ENCODE measurements at regions not wholly inside any gene's neighbourhood (a gene's known extent, or its start where the extent isn't known, plus 50 kb on each side); places are given as distances from the start of the nearest gene placed in this dataset.
A peak's percentile ranks its signal among the peaks of the same experiment; 100 is the strongest.
"Not testable (repeated sequence)": the region's sequence is repeated elsewhere in the genome, so short reads cannot be mapped to it uniquely, and the experiment has no call there.

GRCh38 chr4:77360451-77360850, 203.4 kb downstream of the CCNG2 start:
- DNase-seq (ENCODE audit: low spot score) (no peak), FAIRE-seq (no peak)

GRCh38 chr4:77366876-77367275, 209.9 kb downstream of the CCNG2 start:
- FAIRE-seq, result not testable (repeated sequence)

GRCh38 chr4:77367638-77368037, 210.6 kb downstream of the CCNG2 start:
- FAIRE-seq, result no peak

More at GRCh38 chr4:77366876-77367275, 209.9 kb downstream of the CCNG2 start:
- not testable (repeated sequence) for DNase-seq (ENCODE audit: low spot score)

GRCh38 chr4:77372375-77372774, 215.4 kb downstream of the CCNG2 start:
- DNase-seq (ENCODE audit: low spot score) (no peak), FAIRE-seq (no peak)

More at GRCh38 chr4:77367638-77368037, 210.6 kb downstream of the CCNG2 start:
- DNase-seq (ENCODE audit: low spot score), result no peak

GRCh38 chr4:77375866-77376607, 219.0 kb downstream of the CCNG2 start:
- FAIRE-seq (no peak), DNase-seq (ENCODE audit: low spot score) (no peak)

- DNase-seq (ENCODE audit: low spot score), result no peak
- no peak for FAIRE-seq
These were observed 219.9 kb downstream of the CCNG2 start for GRCh38 chr4:77376788-77377460.

- DNase-seq (ENCODE audit: low spot score), result no peak
These were observed 221.5 kb upstream of the CXCL13 start for GRCh38 chr4:77384094-77384493.

GRCh38 chr4:77385124-77385969, 220.3 kb upstream of the CXCL13 start:
- FAIRE-seq (no peak), DNase-seq (ENCODE audit: low spot score) (peak; percentile 47)

More at GRCh38 chr4:77384094-77384493, 221.5 kb upstream of the CXCL13 start:
- no peak for FAIRE-seq

GRCh38 chr4:77393996-77394395, 211.6 kb upstream of the CXCL13 start:
- DNase-seq (ENCODE audit: low spot score) (peak; percentile 37), FAIRE-seq (peak; percentile 21)

GRCh38 chr4:77395481-77395880, 210.1 kb upstream of the CXCL13 start:
- DNase-seq (ENCODE audit: low spot score), result no peak
- FAIRE-seq, result no peak

- FAIRE-seq (no peak), DNase-seq (ENCODE audit: low spot score) (no peak)
These were observed 207.4 kb upstream of the CXCL13 start for GRCh38 chr4:77398256-77398655.

GRCh38 chr4:77399831-77400230, 205.8 kb upstream of the CXCL13 start:
- DNase-seq (ENCODE audit: low spot score) (no peak), FAIRE-seq (no peak)

GRCh38 chr4:77413766-77414165, 191.9 kb upstream of the CXCL13 start:
- DNase-seq (ENCODE audit: low spot score), result no peak
- no peak for FAIRE-seq

- FAIRE-seq (no peak), DNase-seq (ENCODE audit: low spot score) (no peak)
These were observed 189.9 kb upstream of the CXCL13 start for GRCh38 chr4:77415689-77416088.

GRCh38 chr4:77418333-77418732, 187.3 kb upstream of the CXCL13 start:
- FAIRE-seq (no peak), DNase-seq (ENCODE audit: low spot score) (no peak)

GRCh38 chr4:77430847-77431246, 174.8 kb upstream of the CXCL13 start:
- DNase-seq (ENCODE audit: low spot score) (no peak), FAIRE-seq (no peak)

- FAIRE-seq (no peak), DNase-seq (ENCODE audit: low spot score) (no peak)
These were observed 174.1 kb upstream of the CXCL13 start for GRCh38 chr4:77431546-77431945.

- no peak for FAIRE-seq
- no peak for DNase-seq (ENCODE audit: low spot score)
These were observed 172.8 kb upstream of the CXCL13 start for GRCh38 chr4:77432717-77433417.

- DNase-seq (ENCODE audit: low spot score) (peak; percentile 43), FAIRE-seq (peak; percentile 56)
These were observed 172.2 kb upstream of the CXCL13 start for GRCh38 chr4:77433418-77433733.

GRCh38 chr4:77434299-77435092, 171.1 kb upstream of the CXCL13 start:
- DNase-seq (ENCODE audit: low spot score) (no peak), FAIRE-seq (no peak)

GRCh38 chr4:77437079-77437478, 168.5 kb upstream of the CXCL13 start:
- DNase-seq (ENCODE audit: low spot score) (no peak), FAIRE-seq (no peak)

Data from RCC 7860 (cell line).